ENCODE measurements at regions not wholly inside any gene's neighbourhood (a gene's known extent, or its start where the extent isn't known, plus 50 kb on each side); places are given as distances from the start of the nearest gene placed in this dataset.

- TF ChIP-seq CTCF (conservative IDR thresholded peaks at IDR 0.05; ENCODE audit: low read length) (no peak), EZH2phosphoT487 (IDR thresholded peaks at IDR 0.05; ENCODE audit: borderline replicate concordance, low read depth, low read length) (no peak)
Observed at GRCh38 chr5:176748073-176748966, 62.0 kb upstream of the UNC5A start.
